ENCODE measurements at regions not wholly inside any gene's neighbourhood (a gene's known extent, or its start where the extent isn't known, plus 50 kb on each side); places are given as distances from the start of the nearest gene placed in this dataset.

- no peak for DNase-seq
Measured at GRCh38 chr11:11076879-11077278, 219.0 kb upstream of the ZBED5 start.

DNA sequence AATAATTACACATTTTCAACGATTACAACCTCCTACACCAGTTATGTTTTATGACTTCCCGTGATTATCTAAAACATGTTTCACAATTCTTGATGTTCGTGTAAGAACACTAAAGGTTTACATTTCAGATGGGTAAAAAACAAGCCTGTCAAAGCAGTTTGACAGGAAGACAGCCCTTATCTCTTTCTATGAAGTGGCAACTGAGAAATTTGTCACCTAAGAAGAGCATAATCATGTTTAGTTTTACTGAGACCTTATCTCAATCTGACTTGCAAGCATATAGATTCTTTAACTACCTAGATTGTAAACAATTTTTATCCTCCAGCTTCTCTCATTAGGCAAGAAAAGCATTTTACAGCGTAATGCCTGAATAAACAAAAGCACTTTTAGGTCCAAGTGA is 218.4 kb upstream of the ZBED5 start:
- DNase-seq = peak; percentile 3

- no peak for DNase-seq
Measured at GRCh38 chr11:11075515-11076171, 217.8 kb upstream of the ZBED5 start.

DNA sequence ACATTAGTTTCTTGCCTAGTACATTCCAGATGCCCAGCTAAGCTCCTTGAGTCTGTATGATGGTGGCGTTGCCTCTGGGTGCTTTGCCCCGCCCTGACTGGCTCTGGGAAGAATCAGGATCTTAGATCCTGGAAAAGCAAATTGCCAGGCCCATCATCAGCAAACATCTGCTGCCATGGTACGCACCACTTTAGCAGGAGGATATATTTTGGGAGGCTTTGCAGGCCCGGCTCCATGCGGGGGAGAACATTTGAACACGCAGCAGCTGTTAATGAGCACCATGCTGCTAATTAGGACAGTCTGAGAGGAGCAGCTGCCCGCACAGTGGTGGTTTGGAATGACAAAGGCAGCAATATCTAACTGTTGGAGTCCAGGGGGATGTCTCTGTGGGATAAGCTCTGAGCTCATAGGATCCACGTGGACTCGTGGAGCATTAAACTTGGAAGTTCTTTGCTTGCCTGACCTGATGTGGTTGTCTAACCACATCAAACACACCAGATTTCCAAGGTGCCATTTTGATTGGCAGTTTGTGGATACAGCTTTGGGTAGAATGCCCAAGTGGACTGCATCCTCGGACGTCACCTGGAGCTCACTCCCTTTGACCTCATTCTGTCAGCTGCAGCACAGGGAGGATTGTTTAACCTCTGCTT is 217.0 kb upstream of the ZBED5 start:
- DNase-seq = no peak

DNA sequence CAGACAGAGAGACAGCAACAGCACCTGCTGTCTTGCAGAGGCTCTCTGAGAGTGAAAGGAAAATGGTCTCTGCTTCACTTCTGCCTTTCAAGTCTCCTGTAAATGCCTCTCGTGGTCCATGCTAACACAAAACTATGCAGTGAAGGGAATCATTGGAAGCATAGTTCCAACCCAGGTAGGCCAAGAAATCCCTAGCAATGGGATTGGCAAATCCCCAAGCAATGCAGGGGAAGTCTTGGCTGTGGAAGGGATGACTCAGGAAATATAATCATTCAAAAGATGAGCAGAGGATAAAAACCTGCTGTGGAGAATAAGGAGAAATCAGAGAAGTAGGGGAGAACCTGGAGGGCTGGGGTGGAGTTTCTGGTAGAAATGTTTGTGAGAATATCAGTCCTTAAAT is 216.1 kb upstream of the ZBED5 start:
- DNase-seq = no peak

- no peak for DNase-seq
Measured at GRCh38 chr11:11072067-11072466, 214.2 kb upstream of the ZBED5 start.

GRCh38 chr11:11071486-11071885 is 213.6 kb upstream of the ZBED5 start:
- DNase-seq = no peak

- DNase-seq = no peak
Measured at GRCh38 chr11:11070976-11071375, 213.1 kb upstream of the ZBED5 start.

GRCh38 chr11:11069841-11070835 is 212.3 kb upstream of the ZBED5 start:
- DNase-seq = no peak

- no peak for DNase-seq
Measured at GRCh38 chr11:11068113-11068512, 210.3 kb upstream of the ZBED5 start.

DNA sequence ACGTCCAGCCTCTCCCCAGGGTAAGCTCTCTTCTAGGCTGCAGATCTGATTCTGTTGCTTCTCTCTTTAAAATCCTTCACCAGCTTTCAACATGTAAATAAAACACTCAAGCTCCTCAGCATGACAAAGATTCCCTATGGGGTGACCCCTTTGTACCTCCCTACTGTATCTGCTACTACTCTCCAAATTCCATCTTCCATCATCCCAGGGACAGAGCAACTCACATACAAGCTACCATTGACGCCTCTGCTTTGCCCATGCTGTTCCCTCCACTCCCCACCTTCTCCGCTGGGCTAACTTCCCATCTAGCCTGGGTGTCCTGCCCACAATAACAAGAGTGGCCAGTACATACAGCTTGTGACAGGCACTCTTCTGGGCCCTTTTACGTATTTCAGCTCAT is 207.5 kb upstream of the ZBED5 start:
- DNase-seq = no peak

DNA sequence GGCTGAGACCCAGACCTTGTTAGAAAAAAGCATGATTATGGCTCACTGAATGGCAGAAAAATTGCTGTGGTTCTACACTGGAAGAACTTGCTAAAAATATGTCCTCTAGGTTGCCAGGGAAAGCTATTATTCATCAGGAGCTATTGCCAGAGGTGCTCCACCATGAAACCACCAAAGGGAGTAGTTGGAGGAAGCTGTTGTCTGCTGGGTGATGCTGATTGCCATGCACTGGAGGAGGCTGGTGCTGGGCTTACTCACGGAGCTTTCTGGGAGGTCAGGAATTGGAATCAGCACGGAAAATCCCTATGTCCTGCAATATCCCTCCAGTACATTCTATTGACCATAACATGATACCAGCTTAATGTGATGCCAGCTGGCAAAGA is 199.6 kb upstream of the ZBED5 start:
- no peak for DNase-seq

GRCh38 chr11:11056749-11057471 is 199.1 kb upstream of the ZBED5 start:
- DNase-seq = no peak

DNA sequence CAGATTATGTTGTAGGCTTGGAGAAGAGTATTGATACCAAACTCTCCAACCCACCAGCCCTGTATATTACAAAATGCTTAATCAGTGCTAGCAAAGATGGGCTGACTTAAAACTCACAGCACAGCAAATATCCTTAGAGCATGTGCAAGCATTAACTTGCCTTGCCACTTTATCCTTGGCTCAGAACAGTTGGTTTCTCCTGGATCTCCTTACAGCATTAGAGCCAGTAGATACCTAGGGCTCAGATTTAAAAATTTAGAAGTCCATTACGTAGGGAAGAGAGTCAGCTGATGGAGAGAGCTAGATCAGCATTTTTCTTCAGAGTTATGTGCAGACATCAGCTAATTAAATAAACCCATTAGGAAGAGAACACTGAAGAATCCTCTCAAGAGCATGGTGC is 198.5 kb upstream of the ZBED5 start:
- DNase-seq = no peak

DNA sequence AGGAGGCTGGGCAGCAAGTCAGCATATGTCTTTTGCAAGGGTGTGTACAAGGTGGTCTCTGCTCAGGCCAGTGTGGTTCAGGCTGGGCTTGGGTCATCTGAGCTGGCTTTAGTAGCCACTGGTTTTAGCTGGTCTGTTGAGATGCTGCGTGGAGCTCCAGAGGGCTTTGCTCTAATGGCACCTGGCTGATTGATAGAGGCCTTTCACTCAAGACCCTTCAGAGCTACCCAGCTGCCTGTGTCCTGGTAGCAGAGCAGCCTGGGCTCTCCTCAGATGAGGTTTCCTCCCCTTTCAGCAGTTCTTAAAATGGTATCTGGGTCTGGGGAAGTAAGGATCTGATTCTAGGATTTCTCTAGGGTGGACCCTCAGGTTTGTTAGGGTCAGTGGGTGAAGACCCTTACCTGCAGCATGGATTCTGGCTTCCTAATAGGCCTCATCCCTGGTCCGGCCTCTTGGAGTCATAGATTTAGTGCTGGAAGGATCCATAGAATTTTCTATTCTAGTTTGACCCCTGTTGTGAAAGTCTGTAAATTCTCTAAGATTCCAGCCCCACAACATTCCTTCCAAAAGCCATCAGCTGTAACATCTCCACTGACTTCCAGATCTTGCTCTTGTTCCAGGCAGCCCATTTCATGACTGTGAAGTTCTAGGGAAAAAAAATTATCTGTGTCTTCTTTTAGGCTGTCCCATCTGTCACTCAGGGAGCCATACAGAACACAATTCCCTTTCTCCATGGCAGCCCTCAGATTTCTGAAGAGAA is 190.2 kb upstream of the ZBED5 start:
- DNase-seq = no peak

DNA sequence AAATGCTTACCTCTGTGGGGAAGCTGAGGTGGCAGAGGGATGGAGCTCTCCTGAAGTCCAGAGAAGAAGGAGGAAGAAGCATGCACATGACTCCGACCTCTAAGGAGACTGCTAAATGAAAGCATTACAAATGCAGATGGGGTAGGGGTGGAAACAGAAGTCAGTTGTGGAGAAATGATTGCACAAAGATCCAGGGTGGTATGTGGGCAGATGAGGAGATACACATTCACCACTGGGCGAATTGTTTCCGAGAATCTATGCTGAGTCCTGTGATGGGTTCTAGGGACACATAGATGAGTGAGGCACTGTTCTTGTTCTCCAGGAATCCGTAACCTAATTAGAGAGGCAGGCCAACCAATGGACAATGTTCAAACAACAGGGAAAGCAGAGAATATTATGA is 188.9 kb upstream of the ZBED5 start:
- peak; percentile 49 for DNase-seq

GRCh38 chr11:11045156-11045930 is 187.5 kb upstream of the ZBED5 start:
- DNase-seq = no peak

DNA sequence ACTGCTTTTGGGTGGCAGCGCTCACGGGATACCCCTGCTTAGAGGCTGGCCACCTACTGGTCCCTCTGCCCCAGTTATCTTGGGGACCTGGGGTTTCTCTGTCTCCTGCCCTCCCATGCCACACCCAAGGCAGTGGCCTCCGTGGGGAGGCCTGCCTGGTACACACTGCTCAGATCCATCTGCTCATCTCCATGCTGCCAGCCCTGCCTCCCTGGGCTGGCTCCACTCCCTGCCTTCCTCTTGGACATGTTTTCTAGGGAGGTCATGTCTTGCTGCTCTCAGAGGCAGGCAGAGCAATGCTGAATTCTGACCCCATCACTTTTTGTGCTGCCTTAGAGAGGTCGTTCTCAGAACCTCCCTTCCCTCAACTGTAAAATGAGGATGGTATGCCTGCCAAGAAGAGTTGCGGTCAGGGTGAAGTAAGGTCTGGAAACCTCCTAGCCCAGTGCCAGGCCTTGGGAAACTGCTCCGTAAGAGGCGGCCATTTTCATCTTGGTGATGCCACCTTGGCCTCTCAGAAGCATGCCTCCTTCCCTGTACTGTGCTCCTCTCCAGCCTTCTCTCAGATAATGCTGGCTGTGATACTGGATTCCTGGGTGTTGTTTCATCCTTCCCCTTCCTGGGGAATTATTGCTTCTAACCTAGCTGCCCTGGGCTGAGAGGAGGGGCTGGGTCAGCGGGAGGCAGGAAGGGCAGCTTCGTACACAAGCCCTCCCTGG is 186.4 kb upstream of the ZBED5 start:
- no peak for DNase-seq

DNA sequence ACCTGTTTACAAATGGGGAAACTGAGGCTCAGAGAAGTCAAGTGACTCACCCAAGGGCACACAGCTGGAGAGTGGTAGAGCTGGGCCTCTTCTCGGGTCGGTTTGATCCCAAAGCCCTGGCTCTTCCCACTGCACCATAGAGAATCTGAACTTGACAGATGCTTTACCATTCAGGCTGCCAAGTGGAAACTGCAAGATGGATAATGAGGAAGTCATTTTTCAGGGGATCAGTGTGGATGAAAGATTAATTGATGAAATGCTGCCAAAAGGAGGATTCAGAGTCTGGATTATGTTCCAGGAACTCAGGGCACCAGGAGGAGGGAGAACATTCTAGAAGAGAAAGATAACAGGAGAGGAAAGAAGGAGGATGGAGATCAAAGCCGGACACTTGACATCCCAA is 185.9 kb upstream of the ZBED5 start:
- no peak for DNase-seq

GRCh38 chr11:11039208-11039965 is 181.5 kb upstream of the ZBED5 start:
- DNase-seq = no peak
